ENCODE measurements at regions not wholly inside any gene's neighbourhood (a gene's known extent, or its start where the extent isn't known, plus 50 kb on each side); places are given as distances from the start of the nearest gene placed in this dataset.
"Not testable (repeated sequence)": the region's sequence is repeated elsewhere in the genome, so short reads cannot be mapped to it uniquely, and the experiment has no call there.

DNA sequence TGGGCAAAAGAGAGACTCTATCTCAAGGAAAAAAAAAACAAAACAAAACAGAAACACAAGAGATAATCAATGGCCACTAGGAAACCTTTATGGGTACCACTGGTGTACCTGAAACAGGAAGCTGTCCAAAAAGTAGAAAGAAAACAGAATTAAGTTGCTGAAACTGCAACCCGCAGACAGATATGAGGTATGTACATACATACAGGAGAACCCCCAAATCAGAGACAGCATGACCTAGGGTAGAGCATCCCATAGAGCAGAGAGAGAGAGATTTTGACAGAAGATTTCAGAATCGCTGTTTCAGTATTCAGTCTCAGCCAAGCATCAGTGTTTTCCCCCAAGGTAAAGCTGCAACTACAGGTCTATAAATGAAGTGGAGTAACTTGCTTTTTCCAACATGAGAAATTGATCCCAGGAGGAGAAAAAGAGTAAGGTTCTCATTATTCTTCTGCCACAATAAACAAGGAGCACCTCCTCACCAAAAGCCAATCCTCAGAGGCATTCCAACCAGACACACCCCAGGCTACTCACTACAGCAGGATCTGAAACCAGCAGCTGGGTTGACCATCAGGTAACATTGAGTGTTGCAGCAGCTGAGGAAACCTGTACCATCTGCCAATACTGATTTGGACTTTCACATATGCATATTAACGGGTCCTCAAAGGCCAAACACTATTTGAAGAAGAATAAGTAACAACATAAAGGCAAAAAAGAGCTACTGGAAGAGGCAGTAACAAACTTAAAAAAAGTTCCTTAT is 630.0 kb downstream of the TAF11L14 start:
- no peak for DNase-seq

DNA sequence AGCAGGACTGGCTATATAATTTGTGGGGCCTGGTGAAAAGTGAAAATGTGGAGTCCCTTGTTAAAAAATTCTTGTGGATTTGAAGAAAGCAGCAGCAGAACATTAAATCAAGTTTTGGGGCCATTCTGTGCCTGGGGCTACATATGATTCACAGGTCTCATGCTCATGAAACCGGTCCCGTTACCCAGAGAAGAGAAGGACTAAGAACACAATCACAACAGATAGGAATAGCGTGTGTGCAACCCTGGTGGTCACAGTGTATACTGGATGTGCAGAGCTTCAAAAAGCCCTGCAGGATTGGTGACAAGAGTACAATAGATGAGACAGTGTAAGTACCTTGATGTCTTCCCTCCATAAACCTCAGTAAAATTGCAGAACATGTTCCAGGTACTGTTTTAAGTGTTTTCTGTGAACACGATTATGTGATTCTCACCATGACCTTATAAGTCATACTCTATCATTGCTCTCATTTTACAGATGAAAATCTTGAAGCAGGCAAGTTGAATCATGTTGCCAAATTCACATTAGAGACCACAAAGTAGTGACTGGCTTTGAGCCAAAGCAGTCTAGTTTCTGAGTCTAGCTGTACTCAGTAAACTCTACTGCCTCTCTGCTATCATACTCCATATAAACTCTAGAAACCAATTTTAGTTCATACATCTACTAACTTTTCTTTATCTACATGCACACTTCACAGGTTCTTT is 636.5 kb downstream of the TAF11L14 start:
- DNase-seq, result no peak

DNA sequence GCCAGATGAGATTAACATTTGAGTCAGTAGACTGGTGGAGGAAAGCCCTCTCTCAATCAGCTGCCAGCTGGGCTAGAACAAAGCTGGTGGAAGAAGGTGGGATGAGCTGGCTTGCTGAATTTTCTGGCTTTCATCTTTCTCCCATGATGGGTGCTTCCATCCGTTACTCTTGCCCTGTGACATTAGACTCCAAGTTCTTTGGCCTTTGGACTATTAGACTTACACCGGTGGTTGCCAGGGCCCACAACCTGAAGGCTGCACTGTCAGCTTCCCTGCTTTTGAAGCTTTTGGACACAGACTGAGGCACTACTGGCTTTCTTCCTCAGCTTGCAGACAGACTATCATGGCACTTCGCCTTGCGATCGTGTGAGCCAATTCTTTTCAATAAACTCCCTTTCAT is 642.7 kb downstream of the TAF11L14 start:
- no peak for DNase-seq

DNA sequence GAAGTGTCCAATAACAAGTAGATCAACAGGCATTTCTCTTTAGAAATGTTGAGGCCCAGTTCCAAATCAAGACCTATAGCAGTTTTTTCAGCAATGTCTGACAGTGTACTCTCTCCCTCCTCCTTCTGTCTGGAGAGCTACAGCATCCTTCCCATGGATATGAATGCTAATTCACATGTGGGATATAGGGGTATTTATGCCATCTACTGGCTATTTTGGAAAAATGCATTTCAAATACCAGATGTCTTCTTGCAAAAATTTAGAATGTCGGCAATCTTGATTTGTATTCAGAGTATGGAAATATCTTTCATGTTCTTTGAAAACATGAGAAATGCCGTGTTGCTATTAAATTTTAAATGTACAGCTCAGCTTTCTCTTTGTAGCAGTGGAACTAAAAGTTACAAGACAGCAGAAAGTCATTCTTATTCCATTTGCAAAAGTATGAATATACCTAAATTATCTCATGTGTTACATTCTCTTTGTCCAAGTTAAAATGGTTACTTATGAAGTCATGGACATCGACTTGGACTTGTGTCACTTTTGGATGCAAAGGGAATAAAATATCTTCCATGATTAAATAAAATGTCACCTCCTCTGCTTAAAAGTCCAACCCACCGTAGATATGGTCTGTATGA is 647.8 kb downstream of the TAF11L14 start:
- peak; percentile 24 to 74 for DNase-seq

DNA sequence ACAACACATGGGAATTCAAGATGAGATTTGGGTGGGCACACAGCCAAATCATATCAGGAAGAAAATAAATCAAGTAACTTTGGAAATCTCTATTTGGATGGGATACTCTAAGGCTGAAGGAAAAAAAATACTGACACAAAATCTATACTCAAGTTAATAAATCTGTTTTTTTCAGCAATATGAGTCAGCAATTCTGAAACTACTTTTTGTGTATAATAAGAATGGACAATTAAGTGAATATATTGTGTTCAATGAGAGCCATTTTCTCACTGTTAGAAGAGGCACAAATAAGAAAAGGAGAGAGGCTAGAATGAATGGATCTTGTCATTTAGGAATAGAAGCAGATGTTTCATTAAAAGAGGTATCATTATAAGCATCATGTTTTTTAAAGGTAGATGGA is 651.0 kb downstream of the TAF11L14 start:
- no peak for DNase-seq

DNA sequence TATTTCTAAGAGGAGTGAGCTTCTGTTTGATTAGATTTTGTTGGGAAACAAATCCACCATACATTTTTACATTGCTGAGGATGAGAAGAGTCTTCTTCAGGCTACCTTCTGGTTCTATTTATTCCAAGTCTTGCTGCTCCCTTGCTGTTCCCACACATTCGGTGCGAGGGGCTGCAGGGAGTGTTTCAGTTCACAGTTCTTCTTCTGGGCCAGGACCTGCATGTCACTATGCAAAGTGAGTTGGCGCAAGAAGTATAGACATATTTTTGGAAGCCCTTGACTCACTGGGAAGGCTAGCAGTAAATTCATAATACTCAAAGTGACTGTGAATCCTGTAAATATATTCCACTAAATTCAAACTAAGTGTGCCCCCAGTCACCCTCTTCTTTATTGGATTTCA is 657.9 kb downstream of the TAF11L14 start:
- DNase-seq, result no peak

DNA sequence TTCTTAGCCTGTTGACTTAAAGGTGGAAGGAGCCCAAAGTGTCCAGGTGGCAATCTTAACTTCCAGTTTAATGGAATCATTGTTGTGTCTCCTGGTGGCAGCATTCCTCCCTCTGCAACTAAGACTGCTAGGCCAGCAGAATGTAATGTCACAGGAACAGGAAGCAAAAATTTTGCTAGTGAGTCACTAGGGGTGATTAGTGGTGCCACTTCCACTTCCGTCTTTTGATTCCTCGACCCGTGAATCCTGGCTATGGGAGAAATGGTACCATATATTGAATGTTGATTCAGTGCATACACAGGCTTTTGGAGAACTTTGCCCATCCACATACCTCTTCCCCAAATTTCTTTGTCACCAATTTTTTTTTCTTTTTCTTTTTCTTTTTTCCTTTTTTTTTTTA is 661.4 kb downstream of the TAF11L14 start:
- DNase-seq, result not testable (repeated sequence)

DNA sequence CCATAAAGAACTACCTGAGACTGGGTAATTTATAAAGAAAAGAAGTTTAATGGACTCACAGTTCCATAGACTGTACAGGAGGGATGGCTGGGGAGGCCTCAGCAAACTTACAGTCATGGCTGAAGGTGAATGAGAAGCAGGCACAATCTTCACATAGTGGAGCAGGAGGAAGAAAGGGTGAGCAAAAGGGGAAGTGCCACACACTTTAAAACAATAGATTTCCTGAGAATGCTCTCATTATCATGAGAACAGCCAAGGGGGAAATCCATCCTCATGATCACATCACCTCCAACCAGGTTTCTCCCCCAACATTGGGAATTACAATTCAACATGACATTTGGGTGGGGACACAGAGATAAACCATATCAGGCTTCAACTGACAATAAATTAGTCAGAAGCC is 664.9 kb downstream of the TAF11L14 start:
- DNase-seq, result no peak

DNA sequence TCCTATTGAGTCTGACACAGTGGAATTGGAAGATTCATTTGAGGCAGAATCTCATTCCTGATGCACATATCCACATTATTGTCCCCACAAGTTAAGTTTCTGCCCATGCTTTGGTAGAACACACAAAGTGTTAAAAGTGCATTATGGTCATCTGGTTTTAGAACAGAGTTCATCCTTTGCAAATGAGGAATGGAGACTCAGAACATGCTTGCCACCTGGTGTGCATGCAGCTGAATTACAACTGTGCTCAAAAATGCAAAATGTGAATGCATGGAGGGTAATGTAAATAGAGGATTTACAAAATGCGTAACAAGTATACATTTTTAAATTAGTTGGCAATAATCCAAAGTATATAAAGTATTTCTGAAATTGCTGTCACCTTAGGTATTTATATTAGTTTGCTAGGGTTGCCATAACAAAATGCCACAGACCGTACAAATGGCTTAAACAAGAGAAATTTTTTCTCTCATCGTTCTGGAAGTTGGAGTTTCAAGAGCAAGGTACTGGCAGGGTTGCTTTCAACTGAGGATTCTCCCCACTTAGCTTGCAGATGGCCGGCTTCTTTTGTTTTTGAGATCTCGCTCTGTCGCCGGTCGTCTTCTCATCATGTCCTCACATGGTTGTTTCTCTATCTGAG is 671.1 kb downstream of the TAF11L14 start:
- peak in 1 of 2 experiments; percentile 48 for DNase-seq

DNA sequence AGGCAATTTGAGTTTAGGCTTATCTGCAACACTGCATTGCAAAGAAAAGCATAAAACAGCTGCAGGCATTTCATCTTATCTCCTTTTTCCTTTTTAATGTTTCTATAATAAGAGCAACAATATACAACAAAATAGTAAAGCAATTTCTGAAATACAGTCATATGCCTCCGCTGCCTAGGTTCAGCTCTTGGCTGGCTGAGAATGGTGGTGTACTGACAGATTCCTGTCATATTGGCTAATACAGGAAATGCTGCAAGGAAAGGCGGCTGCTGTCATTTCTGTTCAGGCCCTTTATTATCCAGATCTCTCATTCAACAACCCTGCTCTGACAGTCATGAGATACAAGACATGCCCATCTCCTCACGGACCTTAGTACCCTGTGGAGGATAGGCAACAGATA is 677.0 kb downstream of the TAF11L14 start:
- DNase-seq, result no peak

DNA sequence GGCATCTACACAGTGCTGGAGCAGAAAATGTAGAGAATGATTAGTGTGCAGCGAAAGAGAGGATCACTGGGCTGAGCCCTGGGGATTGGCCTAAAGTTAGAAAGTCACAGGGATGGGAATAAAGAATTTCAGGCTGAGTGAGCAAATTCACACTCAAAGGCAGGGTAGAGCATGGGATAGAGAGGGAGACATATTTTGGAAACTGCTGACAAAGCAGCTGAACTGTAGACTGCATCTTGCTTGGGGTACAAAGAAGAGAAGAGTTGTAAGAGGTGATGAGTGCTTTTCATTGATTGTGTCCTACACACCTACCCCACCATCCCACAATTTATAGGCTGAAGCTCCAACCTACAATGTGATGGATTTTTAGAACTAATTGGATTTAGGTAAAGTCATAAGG is 677.8 kb downstream of the TAF11L14 start:
- no peak for DNase-seq

DNA sequence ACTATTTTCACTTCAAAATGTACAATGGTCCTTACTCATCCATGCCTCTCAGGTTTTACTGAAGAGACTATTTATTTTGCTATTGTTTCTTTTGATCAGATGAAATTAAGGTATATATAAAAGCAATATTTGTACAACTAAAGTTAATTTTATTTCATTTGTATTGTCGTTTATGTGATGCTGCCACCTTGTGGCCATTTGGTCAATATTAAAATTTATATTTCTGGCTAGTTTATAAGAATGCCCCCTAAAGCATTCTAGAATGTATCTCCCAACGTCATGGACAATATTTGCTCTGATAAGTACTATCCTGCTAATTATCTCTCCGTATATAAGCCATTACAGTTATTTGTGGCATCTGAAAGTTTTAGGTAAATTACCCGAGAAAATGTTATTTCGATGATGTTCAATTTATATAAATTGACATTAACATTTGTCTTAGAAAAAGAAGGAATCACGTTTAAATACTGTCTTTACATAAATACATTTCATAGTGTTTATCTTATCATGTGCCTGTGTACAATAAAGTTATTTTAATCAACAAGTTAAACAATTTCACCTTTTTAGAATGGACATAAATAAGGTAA is 680.0 kb downstream of the TAF11L14 start:
- DNase-seq, result peak in 1 of 2 experiments; percentile 54

DNA sequence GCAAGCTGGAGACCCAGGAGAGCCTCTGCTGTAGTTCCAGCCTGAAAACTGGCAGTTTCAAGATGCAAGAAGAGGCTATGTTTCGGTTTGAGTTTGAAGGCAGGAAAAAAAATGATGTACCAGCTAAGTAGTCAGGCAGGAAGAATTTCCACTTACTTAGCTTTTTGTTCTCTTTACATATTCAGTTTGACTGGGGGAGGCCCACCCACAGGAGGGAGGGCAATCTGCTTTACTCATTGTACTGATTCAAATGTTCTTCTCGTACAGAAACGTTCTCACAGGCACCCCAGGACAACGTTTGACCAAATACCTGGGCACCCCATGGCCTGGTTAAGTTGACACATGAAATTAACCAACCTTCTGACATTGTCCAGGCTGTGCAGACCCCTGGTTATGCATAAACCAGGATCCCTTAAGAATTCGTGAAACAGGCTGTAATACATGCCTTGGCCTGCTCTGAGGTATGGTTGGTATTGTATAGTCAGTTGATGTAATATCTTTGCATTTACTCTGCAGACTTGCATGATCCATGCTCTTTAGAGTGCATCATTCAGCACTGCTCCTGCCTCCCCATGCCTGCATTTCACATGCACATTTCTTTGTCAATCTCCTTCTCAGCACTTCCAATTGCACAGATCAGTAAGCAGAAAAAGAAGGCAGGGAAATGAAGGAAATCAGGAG is 687.1 kb downstream of the TAF11L14 start:
- no peak for DNase-seq

DNA sequence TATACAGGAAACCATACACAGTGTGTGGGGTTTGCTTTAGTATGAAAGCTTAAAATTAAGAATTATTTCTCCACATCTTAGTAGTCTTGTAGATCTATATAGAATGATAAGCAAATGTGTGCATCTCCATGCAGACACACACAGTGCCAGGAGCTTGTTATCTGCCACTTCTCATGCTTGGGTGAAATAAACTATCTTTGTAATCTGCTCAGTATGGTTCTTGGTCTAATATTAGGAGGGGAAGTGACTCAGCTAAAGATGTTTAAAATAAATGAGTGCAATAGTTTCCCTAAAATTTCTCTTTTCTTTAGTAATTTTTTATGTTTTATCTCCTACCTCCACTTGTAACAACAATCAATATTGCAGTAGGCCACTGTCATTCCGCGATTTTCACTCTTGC is 689.6 kb downstream of the TAF11L14 start:
- no peak for DNase-seq

DNA sequence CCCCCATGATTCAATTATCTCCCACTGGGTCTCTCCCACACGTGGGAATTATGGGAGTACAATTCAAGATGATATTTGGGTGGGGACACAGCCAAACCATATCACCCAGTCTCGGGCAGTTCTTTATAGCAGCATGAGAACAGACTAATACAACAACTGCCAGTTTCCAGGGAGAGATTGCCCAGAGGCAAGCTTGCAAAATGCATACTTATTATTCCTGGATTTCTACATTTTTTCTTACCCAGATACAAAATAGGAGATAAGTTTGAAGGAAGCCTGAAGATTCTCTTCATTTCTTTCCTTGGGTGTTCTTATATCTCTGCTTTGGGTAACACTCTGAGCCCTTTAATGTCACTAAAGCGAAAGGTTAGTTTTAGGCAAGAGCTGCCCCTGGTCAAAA is 691.2 kb downstream of the TAF11L14 start:
- DNase-seq, result no peak

DNA sequence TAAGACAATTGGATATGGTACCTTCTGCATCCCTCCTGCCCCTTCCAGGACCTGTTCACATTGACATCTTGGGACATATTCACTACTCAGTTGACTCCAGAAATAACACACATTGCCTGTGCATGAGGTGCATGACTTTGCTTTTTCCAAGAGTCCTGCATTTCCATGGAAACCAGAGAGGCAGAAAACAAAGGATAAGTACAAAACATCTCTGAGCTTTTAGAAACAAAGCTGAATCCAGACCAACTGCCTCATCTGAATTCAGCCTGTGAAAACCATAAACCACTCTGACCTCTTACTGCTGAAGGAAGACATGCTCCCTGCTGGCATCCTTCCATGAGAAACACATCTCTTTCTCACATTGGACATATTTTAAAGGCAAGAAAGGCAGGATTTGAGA is 695.1 kb downstream of the TAF11L14 start:
- DNase-seq, result no peak

DNA sequence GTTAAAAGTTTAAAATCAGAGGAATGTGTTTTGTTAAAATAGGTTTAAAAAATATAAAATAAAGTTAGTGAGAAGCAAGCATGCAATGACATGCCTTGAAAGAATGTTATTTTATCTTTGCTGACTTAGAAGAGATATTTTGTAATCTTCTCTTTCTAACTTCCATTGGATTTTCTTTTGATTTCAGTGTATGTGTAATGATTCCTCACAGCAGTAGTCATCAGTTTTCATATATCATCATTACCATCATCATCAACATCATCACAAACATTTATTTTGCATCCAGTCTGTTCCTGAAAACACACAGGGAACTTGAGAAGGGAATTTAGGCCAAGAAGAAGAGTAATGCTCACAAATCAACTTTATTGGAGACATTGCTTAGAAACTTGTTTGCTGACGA is 699.6 kb downstream of the TAF11L14 start:
- no peak for DNase-seq

DNA sequence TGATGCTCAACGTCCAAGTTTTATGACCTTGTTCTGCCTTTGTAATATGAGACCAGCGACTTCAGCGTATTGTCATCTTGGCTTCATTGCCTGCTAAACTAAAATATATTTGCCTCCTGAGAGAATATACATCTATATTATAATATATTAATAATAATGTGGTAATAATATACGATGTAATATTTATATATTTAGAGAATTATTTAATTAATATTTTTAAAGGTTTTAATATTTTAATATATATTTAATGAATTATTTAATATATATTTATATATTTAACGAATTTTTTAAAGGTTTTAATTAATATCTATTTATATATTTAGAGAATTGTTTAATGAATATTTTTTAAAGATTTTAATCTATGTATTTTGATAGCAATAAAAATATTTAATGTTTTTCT is 700.7 kb downstream of the TAF11L14 start:
- DNase-seq, result no peak

DNA sequence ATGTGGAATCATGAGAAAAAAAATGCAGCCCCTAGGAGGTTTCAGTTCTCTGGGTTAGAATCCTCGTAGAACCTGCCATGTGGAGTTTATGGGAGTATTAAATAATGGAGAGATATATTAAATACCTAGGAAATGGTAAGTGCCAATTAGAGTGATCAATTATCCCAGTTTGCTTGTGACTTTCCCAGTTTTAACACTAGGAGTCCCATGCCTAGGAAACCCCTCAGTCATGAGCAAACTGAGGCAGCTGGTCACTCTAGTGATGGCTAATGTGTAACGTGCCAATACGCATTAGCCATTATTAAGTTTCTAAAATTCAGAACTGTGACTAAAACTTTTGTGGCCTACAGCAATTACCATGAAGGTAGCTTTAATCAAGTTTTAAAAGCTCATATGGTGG is 720.6 kb downstream of the TAF11L14 start:
- DNase-seq, result no peak

DNA sequence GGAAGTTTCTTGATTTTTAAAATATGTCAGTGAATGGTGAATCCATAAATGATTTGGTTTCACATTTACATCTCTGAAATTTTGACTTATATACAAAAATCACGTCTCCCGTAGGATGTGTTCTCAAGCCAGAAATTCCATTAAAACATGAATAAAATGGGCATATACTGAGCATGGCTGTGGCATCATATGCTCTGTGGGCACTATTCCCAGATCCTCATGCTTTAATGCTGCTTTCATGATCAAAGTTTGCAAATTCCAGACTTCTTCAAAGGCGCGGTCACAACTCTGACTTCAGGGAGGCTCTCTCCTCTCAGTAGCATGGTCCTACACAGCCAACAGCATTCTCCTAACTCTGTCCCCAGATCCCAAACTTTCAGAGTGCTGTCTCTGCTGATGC is 723.2 kb downstream of the TAF11L14 start:
- DNase-seq, result no peak

DNA sequence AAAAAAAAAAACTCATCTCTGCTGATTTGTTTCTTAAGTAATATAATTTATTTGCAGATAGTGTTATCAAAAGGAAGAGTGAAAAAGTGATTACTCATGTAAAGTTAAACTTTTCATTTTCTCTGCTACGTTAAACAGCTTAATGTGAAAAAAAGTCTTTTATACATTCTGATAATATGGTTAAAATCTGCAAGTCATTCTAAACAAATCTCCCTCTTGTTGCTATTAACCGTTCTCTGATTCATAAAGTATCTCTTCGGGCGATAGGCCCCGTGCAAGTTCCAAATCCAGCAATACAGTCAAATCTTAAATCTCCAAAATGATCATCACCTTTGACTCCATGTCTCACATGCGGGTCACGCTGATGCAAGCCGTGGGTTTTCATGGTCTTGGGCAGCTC is 732.0 kb downstream of the TAF11L14 start:
- DNase-seq, result no peak

DNA sequence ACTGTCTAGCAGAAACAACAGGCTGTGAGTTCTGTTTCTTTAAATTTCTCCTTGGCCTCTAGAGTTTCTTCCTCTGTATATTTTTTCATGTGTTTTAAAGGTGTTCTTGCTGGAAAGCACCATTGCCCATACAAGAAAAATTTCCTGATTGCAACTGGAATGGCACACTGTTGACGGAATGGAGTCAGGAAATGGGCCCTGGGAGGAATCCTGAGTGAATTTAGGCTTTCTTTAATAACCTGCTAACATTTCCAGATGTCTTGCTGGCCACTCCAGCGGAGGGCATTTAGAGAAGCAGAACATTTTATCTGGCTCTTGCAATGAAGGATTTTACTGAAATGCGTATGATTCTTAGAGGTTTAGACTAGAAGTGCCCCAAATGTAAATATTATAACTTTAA is 736.3 kb downstream of the TAF11L14 start:
- DNase-seq, result no peak

DNA sequence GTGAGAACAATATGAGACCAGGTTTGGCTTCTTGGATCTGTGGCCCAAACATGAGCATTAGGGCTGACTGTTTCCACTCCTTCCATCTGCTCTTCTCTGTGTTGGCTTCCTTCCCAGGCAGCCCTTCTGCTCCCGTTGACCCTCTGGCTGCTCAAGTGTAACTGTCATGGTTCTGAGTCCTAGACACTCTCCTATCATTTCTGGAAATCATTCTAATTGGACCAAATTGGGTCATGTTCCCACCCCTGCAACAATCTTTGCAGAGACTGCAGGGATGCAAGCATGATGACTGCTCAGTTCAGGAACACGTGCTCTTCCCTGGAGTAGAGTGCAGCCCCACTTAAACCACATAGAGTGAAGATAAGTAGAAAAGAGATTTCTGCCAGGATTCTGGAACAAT is 741.4 kb downstream of the TAF11L14 start:
- no peak for DNase-seq

Data from SW 1271 (cell line).